Activated CD8-positive, alpha-beta memory T cell treated with anti-CD3 and anti-CD28 coated beads for 36 hours (primary cell): ENCODE measurements at regions not wholly inside any gene's neighbourhood (a gene's known extent, or its start where the extent isn't known, plus 50 kb on each side); places are given as distances from the start of the nearest gene placed in this dataset.

Source experiments
- CTCF ChIA-PET: fragments of 350-600 bp; sonication (Branson Sonifier 250); formaldehyde crosslinking; loops from one replicate; lab custom pipeline; 2021; ENCODE audit warnings: antibody characterized with exemption; lab: Charles Lee
- POLR2A ChIA-PET: fragments of 350-600 bp; sonication (Branson Sonifier 250); formaldehyde crosslinking; loops from one replicate; lab custom pipeline; 2021; ENCODE audit warnings: antibody characterized with exemption; lab: Charles Lee

DNA sequence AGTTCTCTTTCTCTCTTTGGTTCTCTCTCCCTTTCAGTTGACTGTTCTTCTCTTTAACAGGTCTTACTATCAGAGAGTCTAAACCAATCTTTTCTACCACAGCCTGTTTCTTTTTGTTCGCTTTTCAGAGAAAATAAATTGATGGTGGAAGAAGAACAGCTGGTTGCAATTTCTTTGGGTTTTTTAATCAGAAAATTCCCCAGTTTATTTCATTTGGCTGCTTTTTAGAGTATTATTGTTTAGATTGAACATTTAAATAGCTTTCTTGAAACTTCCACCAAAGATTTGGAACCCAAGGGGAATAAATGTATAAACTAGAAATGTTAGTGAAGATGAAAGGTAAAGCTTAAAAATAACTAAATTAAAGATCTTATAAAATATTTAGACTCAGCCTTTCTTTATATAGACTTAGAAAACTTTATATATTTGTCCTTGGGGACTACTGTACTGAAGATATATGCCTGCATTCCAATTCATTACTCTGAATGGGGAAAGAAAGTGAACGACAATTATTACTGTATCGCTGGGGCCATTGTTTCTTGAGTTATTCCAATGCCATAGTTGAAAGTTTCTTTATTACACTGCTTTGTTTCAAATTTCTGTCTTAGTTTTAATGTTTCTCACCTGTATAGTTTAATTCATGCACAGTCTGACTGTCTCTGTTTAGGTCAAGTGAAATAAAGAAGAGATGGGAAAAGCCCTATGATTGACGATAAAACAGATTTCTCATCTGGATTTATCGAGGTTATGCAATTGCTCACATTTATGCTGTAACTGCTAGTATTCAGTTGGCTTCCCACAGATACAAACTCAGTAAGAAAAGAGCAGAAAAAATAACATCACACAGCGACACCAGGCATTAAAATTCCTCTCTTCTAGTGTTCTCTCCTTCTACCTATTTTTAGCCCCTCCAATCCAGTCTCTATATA lies 169.4 kb upstream of the CSNK1A1L start:
- POLR2A ChIA-PET, result no interaction called here
- CTCF ChIA-PET, result no interaction called here

DNA sequence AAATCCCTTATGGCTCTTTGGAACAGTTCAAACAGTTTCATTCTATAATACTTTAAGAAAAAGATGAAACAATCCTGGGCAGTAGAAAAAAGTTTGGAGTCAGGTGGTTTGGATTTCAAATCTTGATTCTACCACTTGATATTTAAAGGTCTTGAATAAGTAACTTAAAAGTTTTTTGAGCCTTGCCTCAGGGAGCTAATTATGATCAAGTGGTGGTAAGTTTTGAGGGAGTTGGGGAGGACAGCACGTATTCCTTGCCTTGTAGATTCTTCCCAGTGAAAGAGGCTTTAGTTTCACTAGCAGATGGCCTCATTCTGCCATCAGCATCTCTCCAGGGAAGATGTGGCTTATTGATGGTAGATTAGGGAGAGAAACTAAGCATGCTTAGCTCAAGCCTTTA lies 168.4 kb upstream of the CSNK1A1L start:
- POLR2A ChIA-PET, result no interaction called here

DNA sequence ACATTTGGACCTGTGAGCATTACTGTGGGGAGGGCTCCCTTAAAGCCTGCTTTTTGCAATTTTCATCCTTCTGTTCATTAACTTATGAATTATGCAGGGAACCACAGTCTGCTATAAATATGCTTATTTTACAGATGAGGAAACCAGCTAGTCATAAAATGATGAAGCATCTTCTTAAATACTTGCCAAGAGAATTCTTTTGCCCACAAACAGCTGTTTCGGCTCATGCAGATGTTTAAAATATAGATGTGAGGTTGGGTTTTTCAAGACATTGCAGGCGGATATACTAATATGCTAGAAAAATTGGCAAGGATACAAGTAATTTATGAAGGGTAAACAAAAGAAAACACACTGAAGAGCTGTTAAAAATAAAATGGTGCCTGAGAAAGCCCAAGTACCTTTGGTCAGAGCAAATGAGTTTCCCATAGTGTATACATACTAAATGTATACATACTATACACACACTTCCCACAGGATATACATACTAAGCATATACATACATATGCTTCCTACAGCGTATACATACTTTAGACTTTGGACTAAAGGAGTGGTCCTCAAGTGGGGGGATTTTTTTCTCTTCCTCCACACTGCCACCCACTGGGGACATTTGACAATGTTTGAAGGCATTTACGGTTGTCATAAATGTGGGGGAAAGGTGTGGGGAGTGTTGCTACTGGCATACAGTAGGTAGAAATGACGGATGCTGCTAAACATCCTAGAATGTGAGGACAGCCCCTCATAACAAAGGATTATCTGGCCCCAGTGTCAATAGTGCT lies 164.9 kb upstream of the CSNK1A1L start:
- ChIA-PET POLR2A (no interaction called here), CTCF (no interaction called here)

More for the DNA sequence above, 168.4 kb upstream of the CSNK1A1L start:
- CTCF ChIA-PET, result no interaction called here

DNA sequence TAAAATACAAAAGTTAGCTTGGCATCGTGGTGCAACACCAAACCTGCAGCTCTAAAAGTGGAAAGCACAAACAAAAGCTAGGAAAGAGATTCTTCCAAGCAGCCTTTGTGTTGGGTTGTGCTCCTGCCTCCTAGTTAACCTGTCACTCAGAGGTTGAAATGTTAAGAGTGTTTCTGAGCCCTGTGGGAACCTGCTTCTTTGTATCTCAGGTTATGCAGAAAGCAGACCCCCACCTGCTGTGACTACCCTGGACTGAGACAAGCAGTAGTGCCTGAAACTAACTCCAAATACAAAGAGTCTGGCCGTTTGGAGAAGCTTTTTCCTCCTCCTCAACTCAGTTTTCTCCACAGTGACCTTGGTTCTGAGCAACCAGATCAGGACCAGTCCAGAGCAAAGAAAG lies 158.4 kb upstream of the CSNK1A1L start:
- CTCF ChIA-PET, result no interaction called here
- POLR2A ChIA-PET, result no interaction called here

DNA sequence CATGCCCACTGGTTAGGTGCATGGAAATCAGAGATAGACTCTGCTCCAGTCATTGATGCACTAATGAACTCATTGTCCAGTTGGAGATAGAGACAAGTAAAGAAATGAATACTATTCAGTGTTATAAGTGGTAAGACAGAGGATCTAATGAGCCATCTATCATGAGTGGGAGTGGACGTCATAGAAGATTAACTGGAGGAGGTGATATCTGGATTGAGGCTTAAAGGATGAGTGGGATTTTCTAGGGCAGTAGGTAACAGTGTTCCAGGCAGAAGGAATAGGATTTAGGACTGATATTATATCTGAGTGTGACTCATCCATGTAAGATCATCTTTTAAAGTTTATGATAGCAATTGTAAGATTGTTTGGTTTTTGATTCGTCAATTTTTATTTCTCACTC lies 152.2 kb upstream of the CSNK1A1L start:
- ChIA-PET POLR2A (no interaction called here), CTCF (no interaction called here)

DNA sequence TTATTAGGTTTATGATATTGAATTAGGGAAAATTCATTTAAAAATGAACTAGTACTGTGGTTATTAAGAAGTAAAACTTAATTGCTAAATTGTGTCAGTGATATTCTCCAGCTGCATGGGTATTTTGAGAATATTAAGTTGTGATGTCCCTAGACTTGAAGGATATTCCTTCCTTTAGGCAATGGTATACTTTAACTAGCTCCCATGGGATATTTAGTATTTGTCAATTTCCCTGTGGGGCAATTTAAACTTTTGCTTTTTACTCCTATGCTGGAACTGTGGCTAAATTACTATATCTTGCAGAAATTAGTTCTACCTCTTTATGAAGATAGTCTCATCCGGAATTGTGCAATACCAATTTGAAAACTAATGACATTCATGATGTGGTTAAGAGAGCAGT lies 151.6 kb upstream of the CSNK1A1L start:
- ChIA-PET POLR2A (no interaction called here), CTCF (no interaction called here)

DNA sequence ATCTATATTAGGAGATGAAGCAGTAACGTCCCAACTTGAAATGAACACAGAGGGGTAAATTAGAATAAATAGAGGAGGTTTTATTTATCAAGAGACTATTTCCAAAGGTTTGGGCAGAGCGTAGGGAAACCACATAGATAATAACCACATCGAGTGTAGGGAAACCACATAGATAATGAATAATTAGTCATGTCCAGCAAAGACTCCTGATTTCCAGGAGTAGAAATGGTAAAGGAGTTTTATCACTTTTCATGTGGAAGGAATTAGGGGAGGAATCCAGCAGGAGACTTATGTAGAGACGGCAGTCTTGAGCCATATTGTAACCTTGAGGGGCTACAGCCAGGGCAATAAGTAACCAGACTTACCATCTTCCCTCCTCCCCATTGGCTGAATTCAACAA lies 136.3 kb upstream of the CSNK1A1L start:
- POLR2A ChIA-PET, result no interaction called here
- CTCF ChIA-PET, result no interaction called here

DNA sequence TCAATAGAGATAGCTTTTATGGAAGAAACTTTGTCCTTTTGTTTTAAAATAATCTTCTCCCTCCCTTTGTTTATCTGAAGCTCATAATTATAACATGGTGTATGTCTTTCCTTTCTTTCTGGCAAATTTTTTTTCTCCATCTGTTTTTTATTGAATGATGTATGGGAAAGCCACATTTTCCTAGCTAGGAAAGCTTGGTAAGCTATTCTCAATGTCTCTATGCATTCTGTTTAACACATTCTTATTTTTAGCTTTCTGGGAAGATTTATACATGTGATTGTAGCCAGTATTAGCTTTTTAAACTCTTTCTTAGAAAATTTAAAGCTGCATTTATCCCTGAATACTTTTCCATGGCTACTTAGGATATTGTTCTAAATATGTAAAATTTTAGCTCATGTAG lies 124.9 kb upstream of the CSNK1A1L start:
- ChIA-PET CTCF (no interaction called here), POLR2A (no interaction called here)

DNA sequence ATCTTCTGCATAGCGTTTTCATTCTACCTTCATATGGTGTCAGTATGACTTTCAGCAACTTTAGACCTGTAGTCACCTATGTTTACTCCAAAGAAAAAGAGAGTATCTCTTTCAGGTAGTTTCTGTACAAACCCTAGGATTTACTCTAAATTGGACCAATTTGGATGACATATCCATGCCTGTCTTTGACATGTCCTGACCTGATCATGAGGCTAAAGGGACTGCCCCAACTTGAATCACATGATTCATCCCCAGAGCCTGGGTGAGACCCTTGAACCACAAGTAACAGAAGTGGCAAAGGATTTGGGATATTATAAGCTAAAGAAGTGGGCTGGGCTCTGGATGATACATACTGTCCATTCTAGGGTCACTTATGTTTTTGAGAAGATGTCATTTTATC lies 124.5 kb upstream of the CSNK1A1L start:
- ChIA-PET POLR2A (no interaction called here), CTCF (no interaction called here)

DNA sequence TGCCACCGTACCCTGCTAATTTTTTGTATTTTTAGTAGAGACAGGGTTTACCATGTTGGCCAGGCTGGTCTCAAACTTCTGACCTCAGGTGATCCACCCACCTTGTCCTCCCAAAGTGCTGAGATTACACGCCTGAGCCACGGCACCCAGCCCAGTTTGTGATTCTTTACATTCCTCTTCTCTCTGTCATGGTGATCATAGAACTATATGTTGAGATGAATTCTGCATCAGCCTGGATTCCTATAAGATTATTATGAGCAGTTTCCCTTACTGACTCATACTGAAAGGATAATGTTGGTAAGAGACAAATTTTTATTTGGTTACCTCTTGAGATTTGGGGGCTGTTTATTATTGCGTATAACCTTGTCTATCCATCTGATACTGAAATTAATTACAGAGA lies 121.5 kb upstream of the CSNK1A1L start:
- CTCF ChIA-PET, result no interaction called here
- POLR2A ChIA-PET, result no interaction called here

DNA sequence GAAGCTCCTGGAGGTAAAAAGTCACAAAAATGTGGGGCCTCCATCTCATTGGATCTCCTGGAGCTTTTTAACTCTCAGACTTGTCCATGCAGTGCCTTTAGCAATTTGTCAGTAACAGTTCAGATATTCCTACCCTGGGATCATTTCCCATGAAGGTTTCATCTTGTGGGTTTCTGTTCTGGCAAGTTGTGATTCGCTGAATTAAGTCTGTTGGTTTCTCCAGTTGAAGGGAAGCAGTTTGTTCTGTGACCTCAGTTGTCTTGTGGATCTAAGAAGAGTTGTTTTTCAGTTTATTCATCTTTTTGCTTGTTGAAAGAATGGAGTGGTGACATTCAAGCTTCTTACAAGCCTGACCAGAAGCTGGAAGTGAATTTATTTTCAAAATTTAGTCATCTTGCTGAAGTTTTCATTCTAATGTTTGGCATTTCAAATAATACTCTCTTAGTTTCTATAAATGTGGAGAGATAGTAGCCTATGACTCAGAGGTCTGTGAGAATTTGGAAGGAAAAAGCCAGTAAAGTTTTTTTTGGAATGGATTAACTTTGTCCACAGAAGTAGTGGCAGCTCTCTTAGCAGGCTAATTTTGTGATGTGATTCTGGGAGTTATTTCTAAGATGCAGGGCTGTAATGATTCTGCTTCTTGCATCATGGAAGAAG lies 120.1 kb upstream of the CSNK1A1L start:
- ChIA-PET POLR2A (no interaction called here), CTCF (no interaction called here)

DNA sequence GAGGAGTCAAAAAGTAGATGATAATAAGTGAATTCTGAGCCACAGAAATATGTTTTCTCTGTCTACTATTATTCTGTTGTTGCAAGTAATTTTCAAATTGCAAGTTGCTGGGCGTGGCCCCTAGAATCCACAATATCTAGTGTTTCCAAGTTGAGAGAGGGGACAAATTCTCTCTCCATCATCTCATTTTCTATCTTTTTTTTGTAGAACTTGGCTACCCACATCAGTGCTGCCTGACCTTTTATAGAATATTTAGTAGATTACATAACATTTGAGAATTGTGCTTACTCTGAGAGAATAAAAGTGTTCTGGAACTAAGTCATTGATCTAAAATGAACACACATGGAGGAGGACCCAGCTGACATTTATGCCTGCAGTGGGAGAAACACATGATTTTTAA lies 110.9 kb upstream of the CSNK1A1L start:
- CTCF ChIA-PET, result no interaction called here
- POLR2A ChIA-PET, result no interaction called here

DNA sequence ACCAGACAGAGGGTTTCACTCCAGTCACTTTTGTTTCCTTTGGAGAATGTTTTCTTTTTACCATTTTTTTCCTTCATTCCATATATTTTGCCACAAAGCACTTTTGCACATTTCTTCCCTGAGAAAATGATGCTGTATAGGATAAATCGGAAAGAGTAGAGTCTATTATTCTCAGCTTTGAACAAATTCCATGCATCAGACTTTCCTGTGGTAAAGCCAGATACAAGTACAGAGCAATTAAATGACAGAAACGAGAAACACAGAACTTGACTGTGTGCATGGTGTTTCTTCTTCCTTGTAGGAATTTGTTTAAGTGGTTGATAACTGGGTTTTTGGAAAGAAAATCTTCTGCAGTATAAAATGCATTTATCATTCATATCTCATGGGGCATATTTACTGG lies 107.4 kb upstream of the CSNK1A1L start:
- ChIA-PET POLR2A (no interaction called here), CTCF (no interaction called here)

DNA sequence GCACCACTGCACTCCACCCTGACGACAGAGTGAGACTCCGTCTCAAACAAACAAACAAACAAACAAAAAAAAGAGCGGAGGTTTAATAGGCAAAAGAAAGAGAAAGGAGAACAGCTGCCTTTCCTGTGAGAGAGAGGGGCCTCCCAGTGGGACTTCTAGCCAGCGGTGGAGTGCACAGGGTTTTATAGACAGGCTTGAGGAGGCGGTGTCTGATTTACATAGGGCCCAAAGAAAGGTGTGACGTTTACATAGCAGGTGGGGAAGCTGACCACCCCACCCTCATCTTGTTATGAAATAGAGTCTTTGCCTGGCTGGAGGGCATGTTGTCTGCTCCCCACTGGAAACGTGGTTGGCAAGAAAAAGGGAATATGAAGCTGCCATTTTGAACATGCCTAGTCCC lies 106.0 kb upstream of the CSNK1A1L start:
- POLR2A ChIA-PET, result no interaction called here
- CTCF ChIA-PET, result no interaction called here

DNA sequence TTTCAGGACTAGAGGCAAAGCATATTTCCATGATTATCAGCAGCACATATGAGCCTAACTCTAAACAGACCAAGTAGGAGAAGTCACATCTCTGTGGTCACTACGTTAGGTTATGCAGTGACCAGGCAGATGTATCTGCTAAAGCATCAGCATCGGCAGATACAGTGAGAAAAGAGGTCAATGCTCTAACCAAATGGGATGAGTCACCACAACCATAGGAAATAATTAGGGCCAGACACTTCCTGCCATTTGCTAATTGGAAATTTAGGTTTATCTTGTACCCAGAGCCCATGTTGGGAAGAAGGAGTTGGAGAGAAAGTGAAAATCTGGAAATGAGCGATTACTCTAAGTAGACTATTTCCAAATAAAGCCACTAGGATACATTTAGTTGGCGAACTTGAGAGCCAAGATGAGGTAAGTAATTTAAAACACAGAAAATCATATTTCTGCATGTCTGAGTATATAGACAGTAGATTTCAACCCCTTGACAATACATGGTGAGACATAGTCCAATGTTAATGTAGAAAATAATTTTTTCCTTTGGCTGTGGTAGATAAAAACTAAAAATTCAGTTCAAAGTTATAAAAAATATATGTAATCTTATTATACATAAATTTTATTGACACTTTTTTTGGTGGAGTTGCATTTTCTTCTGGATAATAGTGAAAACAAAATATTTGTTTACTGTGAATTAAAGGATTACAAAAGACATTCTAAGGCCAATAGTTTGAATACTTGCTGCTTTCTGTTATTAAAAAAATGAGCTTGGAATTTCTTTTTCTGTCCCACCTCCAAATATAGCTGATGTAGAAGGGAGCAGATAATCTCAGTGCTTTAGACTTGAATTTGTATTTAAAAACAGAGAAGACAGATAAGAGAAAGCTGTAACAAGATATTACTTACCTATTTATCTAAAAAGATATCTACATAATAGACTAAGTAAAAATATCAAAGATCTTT lies 104.4 kb upstream of the CSNK1A1L start:
- ChIA-PET POLR2A (no interaction called here), CTCF (no interaction called here)

DNA sequence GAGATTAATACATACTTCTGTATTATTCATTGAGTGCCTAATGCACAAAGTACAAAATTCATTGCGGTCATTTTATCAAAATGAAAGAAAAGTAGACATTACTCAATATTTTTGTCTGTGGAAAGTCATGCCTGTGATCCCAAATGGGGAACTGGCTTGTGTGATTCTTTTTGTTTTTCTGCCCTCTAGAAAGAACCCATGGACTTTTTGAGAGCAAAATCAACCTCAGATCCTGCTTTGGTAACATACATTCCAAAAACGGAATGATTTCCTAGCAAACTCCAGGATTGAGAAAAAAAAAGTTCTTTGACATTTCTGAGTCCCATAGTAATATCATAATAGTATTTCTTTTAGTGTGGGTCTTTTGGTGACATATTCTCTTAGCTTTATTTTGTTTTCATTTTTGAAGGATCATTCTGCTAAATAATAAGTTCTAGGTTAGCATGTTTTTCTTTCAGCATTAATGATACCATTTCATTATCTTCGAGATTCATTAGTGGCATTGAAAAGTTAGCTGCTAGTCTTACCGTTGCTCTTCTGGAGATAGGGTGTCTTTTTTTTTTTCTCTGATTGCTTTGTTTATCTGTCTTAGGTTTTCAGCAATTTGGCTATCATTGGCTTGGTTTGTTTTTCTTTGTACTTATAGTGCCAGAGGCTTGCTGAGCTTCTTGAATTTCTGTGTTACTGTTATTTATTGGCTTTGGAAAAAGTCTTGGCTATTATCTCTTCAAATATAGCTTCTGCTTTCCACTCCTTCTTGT lies 102.4 kb upstream of the CSNK1A1L start:
- ChIA-PET CTCF (no interaction called here), POLR2A (no interaction called here)

DNA sequence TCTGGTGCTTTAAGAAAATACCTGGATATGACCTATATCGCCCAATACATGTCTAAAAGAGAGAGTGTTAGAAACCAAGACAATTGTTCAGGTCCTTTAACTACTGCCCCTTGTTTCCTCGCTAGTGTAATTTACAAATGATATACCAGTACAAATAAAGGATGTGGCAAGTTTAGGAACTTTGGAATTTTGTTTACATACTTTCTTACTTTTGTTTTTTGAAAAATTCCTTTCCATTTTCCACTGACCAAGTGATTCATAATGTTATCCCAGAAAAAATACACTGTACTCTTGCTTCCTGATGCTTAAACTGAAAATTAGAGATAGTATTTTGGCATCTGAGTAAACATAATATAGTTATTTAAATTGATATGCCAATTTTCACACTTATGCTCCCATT lies 96.8 kb upstream of the CSNK1A1L start:
- POLR2A ChIA-PET, result no interaction called here
- CTCF ChIA-PET, result no interaction called here

DNA sequence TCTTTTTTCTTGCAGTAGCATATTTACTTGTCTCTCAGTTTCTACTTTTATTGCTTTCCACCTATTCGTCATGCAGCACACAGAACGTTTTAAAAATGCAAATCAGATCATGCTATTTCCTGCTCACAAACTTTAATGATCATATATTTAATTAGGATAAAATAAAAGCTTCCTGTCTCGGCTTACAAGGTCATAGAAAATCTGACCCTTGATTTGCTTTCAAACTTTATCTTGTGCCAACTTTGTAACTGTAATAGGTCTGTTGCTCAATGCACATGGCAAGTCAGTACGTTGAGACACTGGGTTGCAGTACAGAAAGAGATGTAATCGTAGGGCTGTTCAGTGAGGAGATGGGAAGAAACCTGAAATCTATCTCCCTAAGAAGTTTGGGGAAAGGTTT lies 95.6 kb upstream of the CSNK1A1L start:
- ChIA-PET CTCF (no interaction called here), POLR2A (no interaction called here)

DNA sequence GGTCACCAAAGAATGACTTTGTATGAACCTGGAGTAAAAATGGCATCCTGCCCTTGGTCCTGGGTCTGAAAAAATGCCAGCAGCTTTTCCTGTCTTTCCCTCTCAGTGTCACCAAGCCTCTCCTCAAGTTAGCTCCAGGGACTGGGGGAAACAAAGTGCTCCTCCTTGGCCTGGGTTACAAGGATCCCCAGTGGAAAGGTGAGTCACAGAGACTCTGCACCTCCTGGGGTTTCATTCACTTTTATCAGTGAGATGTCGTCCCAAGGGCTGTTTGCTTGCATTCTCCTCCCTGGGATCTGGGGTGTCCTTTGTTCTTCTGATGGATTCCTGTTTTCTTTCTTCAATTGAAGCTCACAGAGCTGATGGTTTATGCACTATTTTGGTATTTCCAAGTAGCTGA lies 93.2 kb upstream of the CSNK1A1L start:
- ChIA-PET CTCF (no interaction called here), POLR2A (no interaction called here)
